HCT116 (cell line): ENCODE measurements at regions not wholly inside any gene's neighbourhood (a gene's known extent, or its start where the extent isn't known, plus 50 kb on each side); places are given as distances from the start of the nearest gene placed in this dataset.

ENCODE experiments used
- ATAC-seq: fragments of 200-7000 bp; cut with Tn5 transposase; 2 replicates; pipeline ENCODE4 v1.9.1; 2020; ENCODE audit warnings: mild to moderate bottlenecking, moderate library complexity
- BruUV-seq: library from RNA; stranded (reverse); fragments of 400-500 nt; replicated peaks from 2 replicates; lab custom pipeline; 2021; lab: Mats Ljungman, UMichigan
- CTCF ChIA-PET: fragments of 300-600 bp; sonication (Branson Sonifier 250); formaldehyde crosslinking; loops from one replicate; lab custom pipeline; 2021; ENCODE audit warnings: antibody characterized with exemption; lab: Charles Lee
- POLR2A ChIA-PET: fragments of 300-600, 350-600 bp; sonication (Branson Sonifier 250); formaldehyde crosslinking; loops from one replicate; lab custom pipeline; 2021; ENCODE audit warnings: antibody characterized with exemption; lab: Charles Lee
- RAD21 ChIA-PET, 2 experiments: fragments of 300-600 bp; sonication (Branson Sonifier 250); formaldehyde crosslinking; loops; one replicate each; lab custom pipeline; 2023; ENCODE audit warnings: low total read pairs in 2 of 2; ENCODE audit not compliant: uncharacterized antibody in 2 of 2, unreplicated experiment in 2 of 2, low non-redundant PET in 1 of 2; lab: Charles Lee
- DNase-seq: peaks from one replicate; pipeline ENCODE4 v3.0.0-alpha.2; 2010; ENCODE audit warnings: low read depth, low spot score
- H2AFZ ChIP-seq: fragments of 200-600 bp; shearing (Covaris generic), sonication (generic); 2 replicates; pipeline ENCODE4 v1.6.1; 2017; ENCODE audit warnings: low read depth, mixed run types, mixed read lengths, antibody characterized with exemption, low read length; ENCODE audit not compliant: poor library complexity, severe bottlenecking
- H3K27ac ChIP-seq: 2 replicates; pipeline ENCODE4 v1.5.1; 2012; ENCODE audit warnings: low read depth, low read length
- H3K27me3 ChIP-seq: fragments of 200-600 bp; sonication (generic); 2 replicates; pipeline ENCODE4 v1.6.1; 2016; ENCODE audit warnings: mixed run types, low read length, mixed read lengths; ENCODE audit not compliant: insufficient read depth
- H3K36me3 ChIP-seq, 2 experiments: fragments of 200-500 bp in 1 of 2; fragments of 200-600 bp in 1 of 2; sonication (Bioruptor generic) in 1 of 2; sonication (generic) in 1 of 2; 2 replicates each; pipeline versions ENCODE4 v1.5.1 to v1.6.1; 2014 to 2016; ENCODE audit warnings: low read length in 2 of 2, inconsistent platforms in 1 of 2, mixed read lengths in 1 of 2, mixed run types in 1 of 2; ENCODE audit not compliant: insufficient read depth in 2 of 2, control insufficient read depth in 1 of 2
- H3K4me1 ChIP-seq, 2 experiments: fragments of 200-600 bp in 1 of 2; sonication (generic) in 1 of 2; 2 replicates each; pipeline versions ENCODE4 v1.5.1 to v1.6.1; 2012 to 2017; ENCODE audit warnings: low read length in 2 of 2, inconsistent platforms in 1 of 2, mild to moderate bottlenecking in 1 of 2, mixed read lengths in 1 of 2, mixed run types in 1 of 2, moderate library complexity in 1 of 2; ENCODE audit not compliant: insufficient read depth in 2 of 2, control insufficient read depth in 1 of 2
- H3K4me2 ChIP-seq: fragments of 200-600 bp; sonication (generic); 2 replicates; pipeline ENCODE4 v1.6.1; 2017; ENCODE audit warnings: mixed run types, low read length, mixed read lengths
- H3K4me3 ChIP-seq, 2 experiments: fragments of 200-600 bp in 1 of 2; sonication (generic) in 1 of 2; replicated peaks in 1 of 2; 2 replicates each; pipeline ENCODE4 v1.5.1; 2011 to 2016; ENCODE audit warnings: low read length in 2 of 2, control low read depth in 1 of 2, low read depth in 1 of 2, mild to moderate bottlenecking in 1 of 2, mixed read lengths in 1 of 2, mixed run types in 1 of 2
- H3K79me2 ChIP-seq: fragments of 200-600 bp; sonication (generic); 2 replicates; pipeline ENCODE4 v1.6.1; 2017; ENCODE audit warnings: mild to moderate bottlenecking, mixed run types, low read length, moderate library complexity, mixed read lengths; ENCODE audit not compliant: insufficient read depth
- H3K9ac ChIP-seq: fragments of 200-600 bp; sonication (generic); 2 replicates; pipeline ENCODE4 v1.6.1; 2016; ENCODE audit warnings: low read length, mixed read lengths
- H3K9me2 ChIP-seq: fragments of 200-600 bp; sonication (generic), shearing (Covaris generic); 2 replicates; pipeline ENCODE4 v1.6.1; 2017; ENCODE audit warnings: mixed run types, mild to moderate bottlenecking, moderate library complexity; ENCODE audit not compliant: insufficient read depth
- H3K9me3 ChIP-seq, 2 experiments: fragments of 200-500 bp in 1 of 2; fragments of 200-600 bp in 1 of 2; sonication (Bioruptor generic) in 1 of 2; sonication (generic) in 1 of 2; 2 replicates each; pipeline ENCODE4 v1.6.1; 2014 to 2017; ENCODE audit warnings: low read length in 2 of 2, mixed read lengths in 2 of 2, inconsistent platforms in 1 of 2, low read depth in 1 of 2, mild to moderate bottlenecking in 1 of 2, mixed run types in 1 of 2, moderate library complexity in 1 of 2; ENCODE audit not compliant: control insufficient read depth in 1 of 2, insufficient read depth in 1 of 2
- H4K20me1 ChIP-seq: fragments of 200-600 bp; sonication (generic), shearing (Covaris generic); 2 replicates; pipeline ENCODE4 v1.6.1; 2017; ENCODE audit warnings: mixed run types, mild to moderate bottlenecking, moderate library complexity; ENCODE audit not compliant: insufficient read depth
- CBX3 ChIP-seq: IDR thresholded peaks from 2 replicates; pipeline ENCODE4 v1.6.1; 2012; ENCODE audit warnings: low read depth
- CEBPB ChIP-seq: IDR thresholded peaks from 2 replicates; pipeline ENCODE4 v1.6.1; 2012; ENCODE audit warnings: low read depth
- EGR1 ChIP-seq: IDR thresholded peaks from 2 replicates; pipeline ENCODE4 v1.6.1; 2012; ENCODE audit warnings: low read depth
- ELF1 ChIP-seq: IDR thresholded peaks from 2 replicates; pipeline ENCODE4 v1.6.1; 2012; ENCODE audit warnings: low read depth, borderline replicate concordance
- POLR2AphosphoS5 ChIP-seq: IDR thresholded peaks from 2 replicates; pipeline ENCODE4 v1.6.1; 2011; ENCODE audit warnings: mild to moderate bottlenecking, low read depth, low read length, moderate library complexity
- SRF ChIP-seq: IDR thresholded peaks from 2 replicates; pipeline ENCODE4 v1.6.1; 2012; ENCODE audit warnings: low read depth
- intact Hi-C: fragments of 100-400 bp; cut with micrococcal nuclease; formaldehyde crosslinking; loops from 2 replicates; pipeline ENCODE4 v1.10.0; 2022

DNA sequence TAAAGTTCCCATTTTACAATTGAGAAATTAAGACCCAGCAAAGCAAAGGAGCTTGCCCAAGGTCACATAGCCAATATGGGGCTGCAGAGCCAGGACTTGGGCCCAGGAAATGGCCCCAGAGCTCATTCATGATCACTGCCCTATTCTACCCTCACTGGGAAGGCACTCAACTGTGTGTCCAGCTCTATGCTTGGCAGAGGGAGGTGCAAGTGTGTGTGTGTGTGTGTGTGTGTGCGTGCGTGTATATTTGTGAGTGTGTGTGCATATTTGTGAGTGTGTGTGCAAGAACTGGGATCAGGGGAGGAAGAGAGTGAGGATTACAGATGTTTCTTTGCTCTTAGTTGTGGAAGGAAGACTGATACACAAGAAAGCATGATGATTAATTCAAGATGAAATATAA lies 151.2 kb upstream of the CRY1 start:
- Histone ChIP-seq H3K36me3 (no peaks in the 10 kb centered on the region), H3K4me1 (no peaks in the 10 kb centered on the region), H3K4me2 (no peak overlapping the region), H4K20me1 (no peaks in the 10 kb centered on the region), H3K9me3 (no peaks in the 10 kb centered on the region), H3K27ac (no peak overlapping the region), H3K9me2 (no peaks in the 10 kb centered on the region), H3K27me3 (peaks cover 3% of the 10 kb centered on the region; the same call in 1 of the 2 replicates), H3K9ac (no peak overlapping the region), H3K79me2 (no peaks in the 10 kb centered on the region), H3K4me3 (no peak overlapping the region), H2AFZ (no peak overlapping the region)
- no peak for TF ChIP-seq CBX3
- no peak for TF ChIP-seq EGR1
- TF ChIP-seq SRF = no peak
- TF ChIP-seq ELF1 = no peak
- ATAC-seq (no peak), DNase-seq (no peak)
- intact Hi-C loops = no loop called here
- ChIA-PET CTCF (no interaction called here), POLR2A (no interaction called here), RAD21 (no interaction called here)
- no TSS peak for BruUV-seq

GRCh38 chr12:107247650-107248049 lies 154.3 kb upstream of the CRY1 start:
- Histone ChIP-seq H3K4me3 (no peak overlapping the region), H3K9ac (no peak overlapping the region)
- CTCF ChIA-PET = no interaction called here
- no peak for TF ChIP-seq CEBPB
- TF ChIP-seq POLR2AphosphoS5 = no peak
- TF ChIP-seq, all 23 proteins: peak for 0
- ChIA-PET RAD21 (no interaction called here), POLR2A (no interaction called here)
- DNase-seq = no peak
- no peaks in the 10 kb centered on the region for H3K9me2 ChIP-seq
- no peaks in the 10 kb centered on the region for H3K9me3 ChIP-seq
- no peak overlapping the region for H3K27ac ChIP-seq
- H3K4me2 ChIP-seq = no peak overlapping the region
- H3K4me1 ChIP-seq = no peaks in the 10 kb centered on the region
- H3K36me3 ChIP-seq = no peaks in the 10 kb centered on the region
- ATAC-seq = no peak
- H3K79me2 ChIP-seq = no peaks in the 10 kb centered on the region
- H2AFZ ChIP-seq = no peak overlapping the region
- BruUV-seq = no TSS peak
- intact Hi-C loops = no loop called here
- H3K27me3 ChIP-seq = peaks cover 10% of the 10 kb centered on the region; the same call in 1 of the 2 replicates
- no peaks in the 10 kb centered on the region for H4K20me1 ChIP-seq
